Testis (tissue), 2 donors: ENCODE measurements at regions not wholly inside any gene's neighbourhood (a gene's known extent, or its start where the extent isn't known, plus 50 kb on each side); places are given as distances from the start of the nearest gene placed in this dataset.

Experiments used
- DNase-seq: peaks from one replicate; pipeline ENCODE4 v3.0.0-alpha.2; 2019
- H3K27ac ChIP-seq, 2 donors: fragments of 200-600 bp; sonication (generic); one replicate each; pipeline ENCODE4 v1.5.1; 2019
- H3K27me3 ChIP-seq: fragments of 200-600 bp; sonication (generic); one replicate; pipeline ENCODE4 v1.5.1; 2019
- H3K36me3 ChIP-seq: fragments of 200-600 bp; sonication (generic); one replicate; pipeline ENCODE4 v1.5.1; 2017; ENCODE audit warnings: low read depth; ENCODE audit errors: missing control alignments
- H3K4me1 ChIP-seq: fragments of 200-600 bp; sonication (generic); one replicate; pipeline ENCODE4 v1.5.1; 2019
- H3K4me3 ChIP-seq, 2 donors: fragments of 200-600 bp; sonication (generic); one replicate each; pipeline ENCODE4 v1.5.1; 2017 to 2019
- H3K9me3 ChIP-seq: fragments of 200-600 bp; sonication (generic); one replicate; pipeline ENCODE4 v1.5.1; 2017
- POLR2A ChIP-seq: fragments of 450-650 bp; IDR thresholded peaks from one replicate; pipeline ENCODE4 v1.6.1; 2017; ENCODE audit warnings: antibody characterized with exemption, mild to moderate bottlenecking, moderate library complexity
- whole genome bisulfite sequencing, 2 donors: methylation state at CpG; one replicate each; pipeline ENCODE4 v1.1.5; 2018; 5-methylcytosine and 5-hydroxymethylcytosine counted together
- intact Hi-C: fragments of 100-400 bp; cut with DNase I; formaldehyde crosslinking; loops from one replicate; pipeline ENCODE4 v1.15.1; 2023; ENCODE audit warnings: low total_unique reads
- TF ChIP-seq, protein P1 (sequence below), 3 experiments: fragments of 450-650 bp in 2 of 3; fragments of 200-600 bp in 1 of 3; sonication (generic) in 1 of 3; IDR thresholded peaks; one replicate each; pipeline ENCODE4 v1.5.1; 2016 to 2019; ENCODE audit warnings: antibody characterized with exemption in 3 of 3, mild to moderate bottlenecking in 2 of 3, moderate library complexity in 1 of 3

DNA sequence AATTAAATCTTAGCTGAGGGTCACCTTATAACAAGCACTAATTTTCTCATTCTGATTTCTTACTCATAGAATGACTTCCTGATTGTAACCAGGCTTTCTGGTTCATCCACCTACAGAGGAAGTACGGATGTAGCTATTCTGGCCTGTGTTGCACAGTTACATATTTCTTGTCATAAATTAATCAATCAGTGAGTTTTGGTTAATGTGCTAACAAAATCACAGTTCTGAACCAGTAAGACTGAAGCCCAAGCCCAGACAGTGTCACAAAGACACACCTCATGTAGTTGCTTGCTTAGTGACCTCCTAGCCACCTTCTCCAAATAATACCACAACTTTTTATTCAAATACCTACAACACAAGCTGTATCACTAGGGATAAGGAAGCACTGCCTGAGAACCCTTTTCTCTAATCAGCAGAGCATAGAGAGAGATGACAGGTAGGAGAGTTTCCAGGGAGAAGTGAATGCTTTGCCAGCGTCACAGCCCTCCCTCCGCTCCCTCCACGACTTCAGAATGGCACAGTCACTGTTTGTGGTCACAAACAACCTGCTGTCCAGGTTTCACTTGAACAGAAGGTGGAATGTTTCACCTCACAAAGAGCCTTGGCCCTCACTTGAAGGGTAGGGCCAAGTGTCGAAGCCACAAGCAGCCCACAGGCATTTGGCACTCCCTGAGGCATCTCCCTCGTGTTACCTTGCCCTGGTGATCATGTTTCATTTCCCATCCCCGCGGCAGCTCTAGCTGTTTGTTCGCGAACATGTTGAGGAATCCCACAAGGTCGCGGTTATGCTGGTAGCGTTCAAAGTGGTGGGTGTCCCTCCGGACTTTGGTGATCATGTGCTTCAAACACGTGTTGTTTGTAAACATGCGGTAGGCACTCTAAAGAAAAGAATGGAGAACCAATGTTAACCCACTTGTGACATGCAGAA, 120.8 kb upstream of the STK17B start:
- 84 to 87% methylated on average over 16 of the region's 16 CpGs for WGBS, 2 donors
- no peak overlapping the region for H3K27ac ChIP-seq
- H3K27me3 ChIP-seq, result no peaks in the 10 kb centered on the region
- DNase-seq, result no peak
- no peak overlapping the region for H3K4me3 ChIP-seq
- H3K9me3 ChIP-seq, result no peaks in the 10 kb centered on the region
- H3K4me1 ChIP-seq, result no peaks in the 10 kb centered on the region
- H3K36me3 ChIP-seq, result no peaks in the 10 kb centered on the region
- intact Hi-C loops, result no loop called here
- TF ChIP-seq POLR2A, result no peak
- TF ChIP-seq, protein P1, sequence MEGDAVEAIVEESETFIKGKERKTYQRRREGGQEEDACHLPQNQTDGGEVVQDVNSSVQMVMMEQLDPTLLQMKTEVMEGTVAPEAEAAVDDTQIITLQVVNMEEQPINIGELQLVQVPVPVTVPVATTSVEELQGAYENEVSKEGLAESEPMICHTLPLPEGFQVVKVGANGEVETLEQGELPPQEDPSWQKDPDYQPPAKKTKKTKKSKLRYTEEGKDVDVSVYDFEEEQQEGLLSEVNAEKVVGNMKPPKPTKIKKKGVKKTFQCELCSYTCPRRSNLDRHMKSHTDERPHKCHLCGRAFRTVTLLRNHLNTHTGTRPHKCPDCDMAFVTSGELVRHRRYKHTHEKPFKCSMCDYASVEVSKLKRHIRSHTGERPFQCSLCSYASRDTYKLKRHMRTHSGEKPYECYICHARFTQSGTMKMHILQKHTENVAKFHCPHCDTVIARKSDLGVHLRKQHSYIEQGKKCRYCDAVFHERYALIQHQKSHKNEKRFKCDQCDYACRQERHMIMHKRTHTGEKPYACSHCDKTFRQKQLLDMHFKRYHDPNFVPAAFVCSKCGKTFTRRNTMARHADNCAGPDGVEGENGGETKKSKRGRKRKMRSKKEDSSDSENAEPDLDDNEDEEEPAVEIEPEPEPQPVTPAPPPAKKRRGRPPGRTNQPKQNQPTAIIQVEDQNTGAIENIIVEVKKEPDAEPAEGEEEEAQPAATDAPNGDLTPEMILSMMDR (IDR thresholded peaks at IDR 0.05), result no peak

DNA sequence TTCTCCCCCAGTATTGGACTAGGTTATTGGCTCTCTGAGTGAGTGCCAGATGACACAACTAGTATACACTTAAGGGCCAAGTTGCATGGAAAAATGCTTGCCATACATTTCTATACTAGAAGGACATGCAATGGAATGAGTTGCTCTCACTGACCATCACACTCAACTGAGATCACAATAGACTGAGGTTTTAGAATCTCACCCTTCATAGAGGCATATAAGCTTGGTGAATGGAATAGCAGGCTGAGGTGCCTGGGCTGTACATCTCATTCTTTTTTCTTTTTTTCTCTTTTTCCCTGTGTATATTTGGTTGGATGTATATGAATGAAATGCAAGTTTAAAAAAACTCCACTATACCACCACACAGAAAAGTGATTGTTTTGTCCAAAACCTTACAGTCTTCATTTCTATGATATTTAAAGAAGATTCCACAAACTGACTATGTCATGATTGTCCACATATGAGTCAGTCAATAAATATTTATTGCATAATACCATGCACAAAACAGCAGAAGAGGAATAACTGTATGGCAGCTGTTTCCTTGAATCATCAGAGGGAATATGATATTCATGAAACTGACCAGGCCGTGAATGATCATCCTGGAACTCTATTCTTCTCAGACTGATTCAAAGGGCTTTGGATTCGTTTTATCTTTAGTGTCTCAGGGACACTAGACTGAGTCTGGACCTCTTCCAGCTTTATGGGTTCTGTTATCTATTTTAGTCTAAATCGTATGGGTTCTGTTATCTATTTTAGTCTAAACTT, 122.6 kb upstream of the STK17B start:
- no peak for DNase-seq
- Histone ChIP-seq H3K4me1 (no peaks in the 10 kb centered on the region), H3K27me3 (no peaks in the 10 kb centered on the region), H3K9me3 (no peaks in the 10 kb centered on the region), H3K27ac (no peak overlapping the region), H3K4me3 (no peak overlapping the region), H3K36me3 (no peaks in the 10 kb centered on the region)
- 54 to 64% methylated on average over 3 of the region's 3 CpGs for WGBS, 2 donors
- intact Hi-C loops, result no loop called here
- TF ChIP-seq POLR2A, result no peak
- TF ChIP-seq, protein P1 (IDR thresholded peaks at IDR 0.05), result no peak

DNA sequence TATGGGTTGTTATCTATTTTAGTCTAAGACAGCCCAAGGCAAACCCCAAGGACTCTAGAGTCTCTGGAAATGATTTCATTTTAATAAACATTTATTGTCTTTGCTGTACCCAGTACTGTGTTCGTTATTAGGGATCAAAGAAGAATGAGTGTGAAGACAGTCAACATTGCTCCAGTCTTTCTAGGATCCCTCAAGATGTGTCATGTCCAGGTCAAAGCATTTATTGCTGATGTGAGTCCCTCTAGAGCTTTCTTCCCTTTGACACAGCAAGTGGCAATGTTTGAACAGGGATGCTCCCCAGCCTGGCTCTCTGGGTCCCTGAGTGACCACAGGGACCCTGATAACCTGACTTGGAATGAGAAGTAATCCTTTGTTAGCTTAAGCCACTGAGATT, 123.1 kb upstream of the STK17B start:
- WGBS, 2 donors, result 64 to 86% methylated on average over 1 of the region's 1 CpG
- H3K9me3 ChIP-seq, result no peaks in the 10 kb centered on the region
- DNase-seq, result no peak
- H3K27ac ChIP-seq, result no peak overlapping the region
- H3K4me1 ChIP-seq, result no peaks in the 10 kb centered on the region
- H3K4me3 ChIP-seq, result no peak overlapping the region
- TF ChIP-seq POLR2A, result no peak
- TF ChIP-seq, protein P1 (IDR thresholded peaks at IDR 0.05), result no peak
- H3K36me3 ChIP-seq, result no peaks in the 10 kb centered on the region
- intact Hi-C loops, result no loop called here
- no peaks in the 10 kb centered on the region for H3K27me3 ChIP-seq

DNA sequence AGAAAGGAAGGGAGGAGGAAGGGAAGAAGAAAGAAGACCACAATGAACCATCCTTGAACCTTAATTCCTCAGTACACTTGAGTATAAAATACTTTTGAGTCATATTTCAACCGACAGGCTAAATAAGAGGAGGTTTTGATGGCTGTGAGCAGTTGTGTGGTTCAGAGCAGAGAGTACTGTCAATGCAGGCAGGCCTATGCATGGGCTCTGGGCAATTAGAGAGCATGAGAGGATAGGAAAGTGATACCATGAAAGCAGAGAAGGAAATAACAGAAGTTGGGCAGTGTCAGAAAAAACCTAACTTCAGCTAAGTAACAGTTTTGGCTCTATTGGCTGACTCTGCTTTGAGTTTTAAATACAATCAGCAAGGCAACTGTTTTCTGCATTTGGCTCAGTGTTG, 123.6 kb upstream of the STK17B start:
- H3K9me3 ChIP-seq, result no peaks in the 10 kb centered on the region
- H3K27me3 ChIP-seq, result no peaks in the 10 kb centered on the region
- intact Hi-C loops, result no loop called here
- no peaks in the 10 kb centered on the region for H3K4me1 ChIP-seq
- H3K4me3 ChIP-seq, result no peak overlapping the region
- WGBS, 2 donors, result 74 to 90% methylated on average over 1 of the region's 1 CpG
- no peak overlapping the region for H3K27ac ChIP-seq
- no peak for TF ChIP-seq POLR2A
- TF ChIP-seq, protein P1 (IDR thresholded peaks at IDR 0.05), result no peak
- no peak for DNase-seq
- H3K36me3 ChIP-seq, result no peaks in the 10 kb centered on the region
